ENCODE measurements at regions not wholly inside any gene's neighbourhood (a gene's known extent, or its start where the extent isn't known, plus 50 kb on each side); places are given as distances from the start of the nearest gene placed in this dataset.

DNA sequence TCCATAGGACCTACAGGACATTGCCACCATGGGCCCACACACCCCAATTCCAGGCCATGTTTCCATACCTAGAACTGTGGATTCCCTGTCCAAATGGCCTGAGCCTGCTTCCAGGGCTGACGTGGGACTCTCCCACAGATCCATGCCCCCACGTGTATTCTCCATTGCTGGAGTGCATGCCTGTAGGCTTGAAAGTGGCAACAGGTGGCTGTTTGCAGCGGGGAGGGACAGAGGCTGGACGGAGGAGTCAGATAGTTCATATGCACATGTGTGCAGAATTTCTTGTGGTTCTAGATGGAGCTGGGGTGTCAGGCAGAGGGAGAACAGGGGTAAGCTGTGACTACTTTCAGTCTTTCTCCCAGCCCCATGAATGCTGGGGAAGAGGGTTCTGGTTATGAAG, 285.7 kb upstream of the ANKRD55 start:
- TF ChIP-seq POLR2A (IDR thresholded peaks at IDR 0.05) (no peak), EP300 (IDR thresholded peaks at IDR 0.05) (no peak), POLR2AphosphoS5 (IDR thresholded peaks at IDR 0.05) (no peak)
- TF ChIP-seq, protein P1, sequence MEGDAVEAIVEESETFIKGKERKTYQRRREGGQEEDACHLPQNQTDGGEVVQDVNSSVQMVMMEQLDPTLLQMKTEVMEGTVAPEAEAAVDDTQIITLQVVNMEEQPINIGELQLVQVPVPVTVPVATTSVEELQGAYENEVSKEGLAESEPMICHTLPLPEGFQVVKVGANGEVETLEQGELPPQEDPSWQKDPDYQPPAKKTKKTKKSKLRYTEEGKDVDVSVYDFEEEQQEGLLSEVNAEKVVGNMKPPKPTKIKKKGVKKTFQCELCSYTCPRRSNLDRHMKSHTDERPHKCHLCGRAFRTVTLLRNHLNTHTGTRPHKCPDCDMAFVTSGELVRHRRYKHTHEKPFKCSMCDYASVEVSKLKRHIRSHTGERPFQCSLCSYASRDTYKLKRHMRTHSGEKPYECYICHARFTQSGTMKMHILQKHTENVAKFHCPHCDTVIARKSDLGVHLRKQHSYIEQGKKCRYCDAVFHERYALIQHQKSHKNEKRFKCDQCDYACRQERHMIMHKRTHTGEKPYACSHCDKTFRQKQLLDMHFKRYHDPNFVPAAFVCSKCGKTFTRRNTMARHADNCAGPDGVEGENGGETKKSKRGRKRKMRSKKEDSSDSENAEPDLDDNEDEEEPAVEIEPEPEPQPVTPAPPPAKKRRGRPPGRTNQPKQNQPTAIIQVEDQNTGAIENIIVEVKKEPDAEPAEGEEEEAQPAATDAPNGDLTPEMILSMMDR (IDR thresholded peaks at IDR 0.05) = no peak

Measured in suprapubic skin (tissue), 4 donors.